MM.1S (cell line): ENCODE measurements at regions not wholly inside any gene's neighbourhood (a gene's known extent, or its start where the extent isn't known, plus 50 kb on each side); places are given as distances from the start of the nearest gene placed in this dataset.
"Not testable (repeated sequence)": the region's sequence is repeated elsewhere in the genome, so short reads cannot be mapped to it uniquely, and the experiment has no call there.

ENCODE experiments used
- EZH2 ChIP-seq: fragments of 300-600 bp; sonication (generic); optimal IDR thresholded peaks from 2 replicates; pipeline ENCODE3; 2017; ENCODE audit warnings: low read depth, mild to moderate bottlenecking, antibody characterized with exemption, low read length, mixed read lengths
- TF ChIP-seq, protein P1 (sequence below): fragments of 300-600 bp; sonication (generic); IDR thresholded peaks from 2 replicates; pipeline ENCODE4 v1.5.1; 2016; ENCODE audit warnings: antibody characterized with exemption, low read length, mixed read lengths

DNA sequence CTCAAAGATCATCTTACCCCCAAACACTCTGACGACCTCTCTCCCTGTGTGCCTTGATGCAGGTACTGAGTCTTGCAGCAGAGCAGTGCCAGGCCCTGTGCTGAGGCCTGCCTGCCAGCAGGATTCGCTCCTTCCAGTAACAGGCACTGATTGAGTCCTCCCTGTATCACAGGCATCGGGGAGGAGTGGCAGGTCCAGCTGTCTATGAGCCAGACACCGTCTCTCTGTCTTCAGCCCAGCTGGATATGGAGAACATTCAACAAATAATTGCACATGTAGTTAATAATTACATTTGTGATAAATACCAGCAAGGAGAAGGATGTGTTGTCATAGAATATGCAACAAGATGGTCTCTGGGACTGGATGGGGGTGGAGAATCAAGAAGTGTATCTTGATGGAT is 129.1 kb downstream of the GOLGA8T start:
- not testable (repeated sequence) for TF ChIP-seq EZH2
- TF ChIP-seq, protein P1, sequence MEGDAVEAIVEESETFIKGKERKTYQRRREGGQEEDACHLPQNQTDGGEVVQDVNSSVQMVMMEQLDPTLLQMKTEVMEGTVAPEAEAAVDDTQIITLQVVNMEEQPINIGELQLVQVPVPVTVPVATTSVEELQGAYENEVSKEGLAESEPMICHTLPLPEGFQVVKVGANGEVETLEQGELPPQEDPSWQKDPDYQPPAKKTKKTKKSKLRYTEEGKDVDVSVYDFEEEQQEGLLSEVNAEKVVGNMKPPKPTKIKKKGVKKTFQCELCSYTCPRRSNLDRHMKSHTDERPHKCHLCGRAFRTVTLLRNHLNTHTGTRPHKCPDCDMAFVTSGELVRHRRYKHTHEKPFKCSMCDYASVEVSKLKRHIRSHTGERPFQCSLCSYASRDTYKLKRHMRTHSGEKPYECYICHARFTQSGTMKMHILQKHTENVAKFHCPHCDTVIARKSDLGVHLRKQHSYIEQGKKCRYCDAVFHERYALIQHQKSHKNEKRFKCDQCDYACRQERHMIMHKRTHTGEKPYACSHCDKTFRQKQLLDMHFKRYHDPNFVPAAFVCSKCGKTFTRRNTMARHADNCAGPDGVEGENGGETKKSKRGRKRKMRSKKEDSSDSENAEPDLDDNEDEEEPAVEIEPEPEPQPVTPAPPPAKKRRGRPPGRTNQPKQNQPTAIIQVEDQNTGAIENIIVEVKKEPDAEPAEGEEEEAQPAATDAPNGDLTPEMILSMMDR: not testable (repeated sequence)
